Large intestine (tissue), 3 donors: ENCODE measurements at regions not wholly inside any gene's neighbourhood (a gene's known extent, or its start where the extent isn't known, plus 50 kb on each side); places are given as distances from the start of the nearest gene placed in this dataset.
A peak's percentile ranks its signal among the peaks of the same experiment; 100 is the strongest.

ENCODE experiments used
- DNase-seq, 2 donors: peaks; one replicate each; pipeline versions ENCODE4 v3.0.0 to v3.0.0-alpha.2; 2013
- H3K27ac ChIP-seq: one replicate; pipeline ENCODE4 v1.5.1; 2013; ENCODE audit warnings: low read length
- H3K27me3 ChIP-seq: 2 replicates; pipeline ENCODE4 v1.6.1; 2013; ENCODE audit warnings: low read length; ENCODE audit not compliant: control insufficient read depth, insufficient read depth
- H3K36me3 ChIP-seq: 2 replicates; pipeline ENCODE4 v1.6.1; 2013; ENCODE audit warnings: low read length; ENCODE audit not compliant: control insufficient read depth, insufficient read depth
- H3K4me1 ChIP-seq: one replicate; pipeline ENCODE4 v1.6.1; 2013; ENCODE audit warnings: low read length; ENCODE audit not compliant: control insufficient read depth, insufficient read depth
- H3K4me3 ChIP-seq: one replicate; pipeline ENCODE4 v1.5.1; 2013; ENCODE audit warnings: low read length
- H3K9me3 ChIP-seq: one replicate; pipeline ENCODE4 v1.6.1; 2013; ENCODE audit warnings: mild to moderate bottlenecking, low read depth, low read length, moderate library complexity; ENCODE audit not compliant: control insufficient read depth
- WGBS: methylation state at CpG from one replicate; pipeline ENCODE4 v1.1.5; 2013; ENCODE audit warnings: low lambda C conversion rate; ENCODE audit not compliant: insufficient coverage; 5-methylcytosine and 5-hydroxymethylcytosine counted together

- no peaks in the 10 kb centered on the region for H3K36me3 ChIP-seq
- no peak for DNase-seq
- H3K27ac ChIP-seq = no peak overlapping the region
- 100% methylated on average over 1 of the region's 1 CpG for WGBS
- no peak overlapping the region for H3K4me3 ChIP-seq
- no peaks in the 10 kb centered on the region for H3K9me3 ChIP-seq
- no peaks in the 10 kb centered on the region for H3K27me3 ChIP-seq
- no peaks in the 10 kb centered on the region for H3K4me1 ChIP-seq
Observed at GRCh38 chr14:39967885-39968284, 535.7 kb upstream of the FBXO33 start.

- Histone ChIP-seq H3K27ac (no peak overlapping the region), H3K27me3 (no peaks in the 10 kb centered on the region), H3K36me3 (no peaks in the 10 kb centered on the region), H3K9me3 (no peaks in the 10 kb centered on the region), H3K4me1 (no peaks in the 10 kb centered on the region), H3K4me3 (no peak overlapping the region)
- no CpG with 5 or more reads among the region's 3 CpGs for WGBS
- DNase-seq = peak in 1 of 2 donors; percentile 6
Observed at GRCh38 chr14:39957987-39958386, 525.8 kb upstream of the FBXO33 start.

GRCh38 chr14:39957290-39957689 is 525.1 kb upstream of the FBXO33 start:
- Histone ChIP-seq H3K27me3 (no peaks in the 10 kb centered on the region), H3K36me3 (no peaks in the 10 kb centered on the region), H3K27ac (no peak overlapping the region), H3K9me3 (no peaks in the 10 kb centered on the region), H3K4me1 (no peaks in the 10 kb centered on the region), H3K4me3 (no peak overlapping the region)
- DNase-seq = no peak
- 100% methylated on average over 1 of the region's 3 CpGs for WGBS

GRCh38 chr14:39956372-39956771 is 524.1 kb upstream of the FBXO33 start:
- Histone ChIP-seq H3K4me3 (no peak overlapping the region), H3K27me3 (no peaks in the 10 kb centered on the region), H3K27ac (no peak overlapping the region), H3K36me3 (no peaks in the 10 kb centered on the region), H3K9me3 (no peaks in the 10 kb centered on the region), H3K4me1 (no peaks in the 10 kb centered on the region)
- WGBS = no CpG with 5 or more reads among the region's 4 CpGs
- no peak for DNase-seq

- Histone ChIP-seq H3K27me3 (no peaks in the 10 kb centered on the region), H3K4me1 (no peaks in the 10 kb centered on the region), H3K4me3 (no peak overlapping the region), H3K9me3 (no peaks in the 10 kb centered on the region), H3K27ac (no peak overlapping the region), H3K36me3 (no peaks in the 10 kb centered on the region)
- WGBS = no CpG with 5 or more reads among the region's 2 CpGs
- no peak for DNase-seq
Observed at GRCh38 chr14:39948235-39948634, 516.0 kb upstream of the FBXO33 start.

- no peaks in the 10 kb centered on the region for H3K27me3 ChIP-seq
- WGBS = no CpG with 5 or more reads among the region's 2 CpGs
- H3K4me3 ChIP-seq = no peak overlapping the region
- H3K27ac ChIP-seq = no peak overlapping the region
- no peaks in the 10 kb centered on the region for H3K36me3 ChIP-seq
- no peaks in the 10 kb centered on the region for H3K4me1 ChIP-seq
- DNase-seq = no peak
- H3K9me3 ChIP-seq = no peaks in the 10 kb centered on the region
Observed at GRCh38 chr14:39946807-39947206, 514.6 kb upstream of the FBXO33 start.

- Histone ChIP-seq H3K9me3 (no peaks in the 10 kb centered on the region), H3K4me1 (no peaks in the 10 kb centered on the region), H3K27ac (no peak overlapping the region), H3K27me3 (no peaks in the 10 kb centered on the region), H3K4me3 (no peak overlapping the region), H3K36me3 (no peaks in the 10 kb centered on the region)
- DNase-seq = no peak
Observed at GRCh38 chr14:39939023-39939422, 506.8 kb upstream of the FBXO33 start.

- Histone ChIP-seq H3K4me3 (no peak overlapping the region), H3K27me3 (no peaks in the 10 kb centered on the region), H3K36me3 (no peaks in the 10 kb centered on the region), H3K4me1 (no peaks in the 10 kb centered on the region), H3K9me3 (no peaks in the 10 kb centered on the region), H3K27ac (no peak overlapping the region)
- no peak for DNase-seq
- WGBS = 76% methylated on average over 4 of the region's 6 CpGs
Observed at GRCh38 chr14:39912192-39913100, 480.2 kb upstream of the FBXO33 start.

- H3K9me3 ChIP-seq = no peaks in the 10 kb centered on the region
- no CpG with 5 or more reads among the region's 2 CpGs for WGBS
- no peaks in the 10 kb centered on the region for H3K36me3 ChIP-seq
- no peaks in the 10 kb centered on the region for H3K27me3 ChIP-seq
- H3K4me1 ChIP-seq = no peaks in the 10 kb centered on the region
- DNase-seq = no peak
- H3K27ac ChIP-seq = no peak overlapping the region
- H3K4me3 ChIP-seq = no peak overlapping the region
Observed at GRCh38 chr14:39897657-39898056, 465.4 kb upstream of the FBXO33 start.

GRCh38 chr14:39890026-39890425 is 457.8 kb upstream of the FBXO33 start:
- no peak for DNase-seq
- Histone ChIP-seq H3K27me3 (no peaks in the 10 kb centered on the region), H3K4me3 (no peak overlapping the region), H3K36me3 (no peaks in the 10 kb centered on the region), H3K27ac (no peak overlapping the region), H3K9me3 (no peaks in the 10 kb centered on the region), H3K4me1 (no peaks in the 10 kb centered on the region)
- WGBS = no CpG with 5 or more reads among the region's 1 CpG

GRCh38 chr14:39884091-39884490 is 451.9 kb upstream of the FBXO33 start:
- no peaks in the 10 kb centered on the region for H3K27me3 ChIP-seq
- H3K4me3 ChIP-seq = no peak overlapping the region
- no peaks in the 10 kb centered on the region for H3K36me3 ChIP-seq
- H3K4me1 ChIP-seq = no peaks in the 10 kb centered on the region
- no peak for DNase-seq
- H3K27ac ChIP-seq = no peak overlapping the region
- no peaks in the 10 kb centered on the region for H3K9me3 ChIP-seq
